ENCODE measurements at regions not wholly inside any gene's neighbourhood (a gene's known extent, or its start where the extent isn't known, plus 50 kb on each side); places are given as distances from the start of the nearest gene placed in this dataset.
A peak's percentile ranks its signal among the peaks of the same experiment; 100 is the strongest.

DNA sequence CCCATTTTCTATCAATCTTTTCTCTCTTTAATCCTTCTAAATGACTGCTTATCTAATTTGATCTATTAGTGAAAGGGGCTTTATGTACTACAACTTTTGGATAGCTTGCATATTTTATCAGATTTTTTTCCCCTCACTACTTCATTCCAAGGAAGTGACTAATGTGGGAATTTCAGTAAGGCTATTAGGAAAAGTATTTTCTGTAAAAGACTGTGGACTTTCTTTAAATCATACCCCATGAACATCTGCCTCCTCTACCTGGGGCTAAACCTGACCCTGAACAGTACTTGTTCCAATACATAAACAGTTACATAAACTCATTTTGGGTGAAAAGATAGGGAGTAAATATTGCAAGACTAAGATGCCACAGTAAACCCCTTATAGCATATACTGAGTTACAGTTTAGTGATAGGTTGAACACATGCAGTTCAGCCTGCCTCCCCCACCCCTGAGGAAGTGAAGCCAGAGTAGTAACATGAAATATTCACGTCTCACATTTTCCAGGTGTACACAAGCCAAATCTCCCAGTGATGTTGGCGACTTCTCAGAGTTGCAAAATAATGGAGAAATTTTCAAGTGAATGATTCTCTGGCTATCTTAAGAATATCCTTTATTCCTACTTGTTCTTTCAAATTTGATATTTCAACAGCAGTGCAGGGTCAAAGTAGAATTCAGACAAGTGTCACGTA lies 590.9 kb upstream of the ZEB2 start:
- H3K36me3 Mint-ChIP-seq = peaks cover 5% of the 10 kb centered on the region
- TF ChIP-seq, protein P1, sequence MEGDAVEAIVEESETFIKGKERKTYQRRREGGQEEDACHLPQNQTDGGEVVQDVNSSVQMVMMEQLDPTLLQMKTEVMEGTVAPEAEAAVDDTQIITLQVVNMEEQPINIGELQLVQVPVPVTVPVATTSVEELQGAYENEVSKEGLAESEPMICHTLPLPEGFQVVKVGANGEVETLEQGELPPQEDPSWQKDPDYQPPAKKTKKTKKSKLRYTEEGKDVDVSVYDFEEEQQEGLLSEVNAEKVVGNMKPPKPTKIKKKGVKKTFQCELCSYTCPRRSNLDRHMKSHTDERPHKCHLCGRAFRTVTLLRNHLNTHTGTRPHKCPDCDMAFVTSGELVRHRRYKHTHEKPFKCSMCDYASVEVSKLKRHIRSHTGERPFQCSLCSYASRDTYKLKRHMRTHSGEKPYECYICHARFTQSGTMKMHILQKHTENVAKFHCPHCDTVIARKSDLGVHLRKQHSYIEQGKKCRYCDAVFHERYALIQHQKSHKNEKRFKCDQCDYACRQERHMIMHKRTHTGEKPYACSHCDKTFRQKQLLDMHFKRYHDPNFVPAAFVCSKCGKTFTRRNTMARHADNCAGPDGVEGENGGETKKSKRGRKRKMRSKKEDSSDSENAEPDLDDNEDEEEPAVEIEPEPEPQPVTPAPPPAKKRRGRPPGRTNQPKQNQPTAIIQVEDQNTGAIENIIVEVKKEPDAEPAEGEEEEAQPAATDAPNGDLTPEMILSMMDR (IDR thresholded peaks at IDR 0.05; ENCODE audit: unreplicated experiment) = no peak
- peaks cover 13% of the 10 kb centered on the region for H3K9me3 Mint-ChIP-seq
- no peaks in the 10 kb centered on the region for H3K27me3 Mint-ChIP-seq (ENCODE audit: low read depth)
- H3K4me3 Mint-ChIP-seq = no peak overlapping the region
- peak overlapping the region; percentile 58 for H3K27ac Mint-ChIP-seq
- H3K4me1 Mint-ChIP-seq = peaks cover 38% of the 10 kb centered on the region
- no peak for DNase-seq (ENCODE audit: low spot score in 2 of 2, unreplicated experiment in 2 of 2)

DNA sequence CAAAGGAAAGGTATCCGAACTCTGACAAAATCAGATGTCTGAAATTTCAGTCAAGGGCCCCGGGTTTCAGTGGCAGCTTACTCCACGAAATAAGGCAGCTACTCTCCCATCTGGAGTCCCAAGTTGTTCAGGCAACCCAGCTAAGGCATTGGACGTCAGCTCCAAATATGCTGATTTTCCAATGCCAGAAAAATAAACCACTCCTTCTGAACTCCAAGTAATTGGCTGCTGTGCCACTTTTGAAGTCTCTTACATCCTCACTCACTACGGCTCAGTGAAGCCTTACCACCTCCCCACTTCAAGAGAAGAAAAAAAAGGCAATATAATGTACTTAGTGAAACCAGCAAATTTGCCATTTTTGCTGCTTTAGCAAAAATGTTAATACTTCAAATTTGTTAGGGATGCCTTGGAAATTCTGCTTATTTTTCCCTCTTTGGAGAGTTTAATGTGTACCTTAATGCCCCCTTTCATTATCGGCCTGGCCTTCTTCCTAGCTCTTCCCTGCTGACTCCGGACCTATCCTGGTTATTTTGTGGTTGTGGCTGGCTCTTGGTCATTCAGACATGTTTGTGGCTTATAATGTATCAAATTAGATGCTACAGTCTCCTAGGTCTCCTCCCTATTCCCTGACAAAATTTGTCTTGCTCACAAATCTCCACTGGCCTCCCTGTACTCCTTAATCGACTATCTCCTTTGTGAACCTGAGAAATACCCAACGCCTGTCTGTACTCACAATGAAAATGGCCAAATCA lies 589.2 kb upstream of the ZEB2 start:
- no peak overlapping the region for H3K4me3 Mint-ChIP-seq
- H3K36me3 Mint-ChIP-seq = peaks cover 5% of the 10 kb centered on the region
- no peaks in the 10 kb centered on the region for H3K27me3 Mint-ChIP-seq (ENCODE audit: low read depth)
- peaks cover 13% of the 10 kb centered on the region for H3K9me3 Mint-ChIP-seq
- peaks cover 29% of the 10 kb centered on the region for H3K4me1 Mint-ChIP-seq
- DNase-seq (ENCODE audit: low spot score in 2 of 2, unreplicated experiment in 2 of 2) = no peak
- no peak overlapping the region for H3K27ac Mint-ChIP-seq
- TF ChIP-seq, protein P1 (IDR thresholded peaks at IDR 0.05; ENCODE audit: unreplicated experiment) = no peak

DNA sequence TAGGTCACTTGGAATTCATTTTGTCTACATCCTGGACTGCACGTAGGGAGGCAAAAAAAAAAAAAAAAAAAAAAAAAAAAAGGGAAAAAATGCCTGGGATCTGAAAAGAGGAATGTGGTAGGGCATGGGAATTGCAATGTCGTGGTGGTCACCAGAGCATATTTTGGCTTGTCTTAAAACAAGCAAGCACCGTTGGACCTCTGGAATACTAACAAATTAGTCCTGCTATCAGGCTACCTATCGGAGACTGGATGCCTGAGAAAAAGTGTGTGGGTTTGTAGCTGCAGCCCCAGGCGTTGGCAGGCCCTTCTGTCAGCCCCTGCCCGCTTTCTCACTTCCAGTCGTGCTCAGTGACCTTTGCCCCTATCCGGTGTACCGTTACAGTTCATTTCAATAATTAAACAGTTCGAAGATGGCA lies 588.5 kb upstream of the ZEB2 start:
- DNase-seq (ENCODE audit: low spot score in 2 of 2, unreplicated experiment in 2 of 2) = no peak
- no peaks in the 10 kb centered on the region for H3K27me3 Mint-ChIP-seq (ENCODE audit: low read depth)
- no peak overlapping the region for H3K27ac Mint-ChIP-seq
- peaks cover 5% of the 10 kb centered on the region for H3K36me3 Mint-ChIP-seq
- H3K9me3 Mint-ChIP-seq = peaks cover 13% of the 10 kb centered on the region
- no peak overlapping the region for H3K4me3 Mint-ChIP-seq
- peaks cover 24% of the 10 kb centered on the region for H3K4me1 Mint-ChIP-seq
- TF ChIP-seq, protein P1 (IDR thresholded peaks at IDR 0.05; ENCODE audit: unreplicated experiment) = no peak

DNA sequence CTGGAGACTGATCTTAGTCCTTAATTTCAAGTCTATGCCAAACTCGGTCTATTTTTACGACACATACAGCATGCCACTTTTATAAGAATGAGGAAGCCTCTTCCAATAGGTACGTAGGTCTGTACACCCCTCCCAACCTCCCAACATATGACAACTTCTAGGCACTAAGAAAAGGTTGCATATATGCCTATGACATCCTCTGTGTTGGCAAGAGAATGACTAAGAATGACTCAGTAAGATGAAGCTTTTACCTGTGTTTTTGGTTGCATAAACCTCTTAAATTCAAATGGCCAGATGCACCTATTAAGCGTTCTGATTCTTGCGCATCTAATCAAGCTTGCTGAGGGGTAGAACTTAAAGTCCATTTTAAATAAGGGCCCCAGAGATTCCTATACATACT lies 586.4 kb upstream of the ZEB2 start:
- Mint-ChIP-seq H3K36me3 (peaks cover 4% of the 10 kb centered on the region), H3K27me3 (ENCODE audit: low read depth) (no peaks in the 10 kb centered on the region)

DNA sequence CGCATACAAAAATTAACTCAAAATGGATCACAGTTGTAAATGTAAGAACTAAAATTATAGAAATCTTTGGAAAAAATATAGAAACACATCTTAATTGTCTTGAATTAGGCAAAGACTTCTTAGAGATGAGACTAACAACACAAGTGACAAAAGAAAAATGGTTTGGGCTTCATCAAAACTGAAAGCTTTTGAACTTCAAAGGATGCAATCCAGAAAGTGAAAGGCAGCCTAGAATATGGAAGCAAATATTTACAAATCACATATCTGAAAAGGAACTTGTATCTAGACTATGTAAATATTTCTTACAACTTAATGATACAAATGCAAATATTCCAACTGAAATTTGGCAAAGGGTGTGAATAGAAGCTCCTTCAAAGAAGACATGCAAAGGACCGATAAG lies 582.8 kb upstream of the ZEB2 start:
- TF ChIP-seq, protein P1 (IDR thresholded peaks at IDR 0.05; ENCODE audit: unreplicated experiment) = no peak
- H3K4me3 Mint-ChIP-seq = no peak overlapping the region
- peaks cover 11% of the 10 kb centered on the region for H3K4me1 Mint-ChIP-seq
- peaks cover 21% of the 10 kb centered on the region for H3K9me3 Mint-ChIP-seq
- H3K27me3 Mint-ChIP-seq (ENCODE audit: low read depth) = no peaks in the 10 kb centered on the region
- H3K36me3 Mint-ChIP-seq = peaks cover 4% of the 10 kb centered on the region
- H3K27ac Mint-ChIP-seq = no peak overlapping the region
- DNase-seq (ENCODE audit: low spot score in 2 of 2, unreplicated experiment in 2 of 2) = no peak

More for the DNA sequence above, 586.4 kb upstream of the ZEB2 start:
- no peak overlapping the region for H3K27ac Mint-ChIP-seq
- peaks cover 20% of the 10 kb centered on the region for H3K4me1 Mint-ChIP-seq
- H3K9me3 Mint-ChIP-seq = peaks cover 22% of the 10 kb centered on the region
- no peak overlapping the region for H3K4me3 Mint-ChIP-seq
- DNase-seq (ENCODE audit: low spot score in 2 of 2, unreplicated experiment in 2 of 2) = no peak
- TF ChIP-seq, protein P1 (IDR thresholded peaks at IDR 0.05; ENCODE audit: unreplicated experiment) = no peak

All from mesothelial cell of epicardium (in vitro differentiated cells).